GM10266 (cell line): ENCODE measurements at regions not wholly inside any gene's neighbourhood (a gene's known extent, or its start where the extent isn't known, plus 50 kb on each side); places are given as distances from the start of the nearest gene placed in this dataset.
"Not testable (repeated sequence)": the region's sequence is repeated elsewhere in the genome, so short reads cannot be mapped to it uniquely, and the experiment has no call there.

Source experiments
- DNase-seq: peaks from one replicate; pipeline ENCODE4 v3.0.0; 2012; ENCODE audit errors: extremely low spot score
- CTCF ChIP-seq: IDR thresholded peaks from 2 replicates; pipeline ENCODE4 v1.5.1; 2012; ENCODE audit warnings: mild to moderate bottlenecking, low read depth; ENCODE audit not compliant: control insufficient read depth, insufficient read depth; ENCODE audit errors: missing control alignments

DNA sequence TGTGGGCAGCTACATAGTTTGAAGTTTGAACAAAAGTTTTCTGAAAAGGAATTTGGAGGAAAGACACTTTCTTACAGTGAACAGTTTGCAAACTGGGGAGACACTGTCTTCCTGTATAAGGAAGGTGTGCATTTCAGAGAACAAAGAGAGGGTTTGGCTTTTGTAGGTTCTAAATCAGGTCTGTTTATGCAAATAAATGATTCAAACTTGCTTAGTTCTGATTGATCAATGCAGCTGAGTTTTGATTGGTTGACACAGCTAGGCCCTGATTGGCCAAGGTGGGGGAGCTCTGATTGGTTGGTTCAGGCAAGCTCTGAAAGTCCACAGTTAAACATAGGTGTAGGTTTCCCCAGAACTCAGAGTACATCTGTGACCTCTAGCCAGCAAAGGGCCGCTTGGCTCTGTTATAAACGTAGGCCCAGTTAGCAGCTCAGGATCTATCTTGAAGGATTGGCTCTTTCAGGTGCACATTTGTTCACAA lies 63.0 kb upstream of the ENPP6 start:
- DNase-seq: peak; percentile 60
- TF ChIP-seq CTCF: no peak

- TF ChIP-seq CTCF: no peak
- DNase-seq: no peak
Observed at GRCh38 chr4:184280137-184280536, 62.5 kb upstream of the ENPP6 start.

DNA sequence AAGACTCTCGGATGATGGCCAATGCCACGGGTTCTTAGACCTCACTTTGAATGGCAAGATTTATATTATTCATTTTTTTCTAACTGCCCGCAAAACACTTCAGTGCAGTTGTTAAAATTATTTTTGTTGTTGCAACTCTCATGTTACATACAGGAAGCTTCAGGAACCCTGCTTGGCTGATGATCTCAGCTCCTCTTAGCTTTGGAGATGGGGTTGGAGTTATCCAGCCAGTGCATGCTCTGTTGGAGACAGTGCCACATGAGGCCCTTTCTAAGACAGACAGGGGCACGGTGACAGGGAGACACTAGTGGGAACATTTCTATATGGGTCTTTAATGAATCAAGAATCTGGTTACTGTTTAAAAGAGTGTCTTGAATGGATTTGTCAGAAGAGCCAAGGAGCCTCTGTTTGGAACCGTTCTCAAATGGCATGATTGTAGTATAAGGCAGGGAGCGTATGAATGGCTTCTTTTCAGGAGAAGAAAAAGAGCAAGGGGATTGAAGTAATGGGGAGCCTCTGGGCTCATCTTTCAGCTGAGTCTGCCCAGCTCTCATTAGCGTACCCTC lies 61.9 kb upstream of the ENPP6 start:
- no peak for TF ChIP-seq CTCF
- DNase-seq: no peak

- DNase-seq: not testable (repeated sequence)
Observed at GRCh38 chr4:184277769-184278168, 60.1 kb upstream of the ENPP6 start.

DNA sequence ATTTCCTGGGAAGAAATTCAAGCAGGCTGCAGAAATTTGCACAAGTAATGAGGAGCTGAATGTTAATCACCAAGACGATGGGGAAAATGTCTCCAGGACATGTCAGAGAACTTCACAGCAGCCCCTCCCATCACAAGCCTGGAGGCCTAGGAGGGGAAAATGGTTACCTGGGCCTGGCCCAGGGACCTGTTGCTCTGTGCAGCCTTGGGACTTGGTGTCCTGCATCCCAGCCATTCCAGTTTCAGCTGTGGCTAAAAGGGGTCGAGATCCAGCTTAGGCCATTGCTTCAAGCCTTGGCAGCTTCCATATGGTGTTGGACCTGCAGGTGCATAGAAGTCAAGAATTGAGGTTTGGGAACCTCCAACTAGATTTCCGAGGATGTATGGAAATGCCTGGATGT lies 59.3 kb upstream of the ENPP6 start:
- DNase-seq: not testable (repeated sequence)

GRCh38 chr4:184276346-184276745 lies 58.7 kb upstream of the ENPP6 start:
- not testable (repeated sequence) for DNase-seq

DNA sequence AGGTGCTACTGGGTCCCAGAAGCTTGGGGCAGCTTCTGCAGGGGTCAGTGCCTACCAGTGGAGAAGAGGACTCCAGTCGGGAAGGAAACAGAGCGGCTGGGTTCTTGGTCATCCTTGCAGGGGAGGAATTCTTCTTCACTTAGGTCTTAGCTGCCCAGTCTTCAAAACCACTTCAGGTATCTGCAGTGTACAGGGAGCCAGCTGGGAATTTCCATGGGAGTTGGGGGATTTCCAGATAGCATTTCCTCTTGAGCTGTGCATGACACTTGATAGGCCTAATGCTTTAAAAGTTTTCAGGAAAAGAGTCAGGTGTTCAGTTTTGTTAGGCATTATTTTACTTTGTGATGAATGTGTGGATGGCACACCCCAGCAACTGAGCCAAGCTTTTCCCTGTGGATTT lies 58.1 kb upstream of the ENPP6 start:
- no peak for DNase-seq
- no peak for TF ChIP-seq CTCF

GRCh38 chr4:184274286-184274951 lies 56.7 kb upstream of the ENPP6 start:
- no peak for TF ChIP-seq CTCF
- DNase-seq: no peak

- no peak for TF ChIP-seq CTCF
- no peak for DNase-seq
Observed at GRCh38 chr4:184273166-184274147, 55.8 kb upstream of the ENPP6 start.
